Adrenal gland (tissue), 5 donors: ENCODE measurements at regions not wholly inside any gene's neighbourhood (a gene's known extent, or its start where the extent isn't known, plus 50 kb on each side); places are given as distances from the start of the nearest gene placed in this dataset.

Experiments
- CTCF ChIP-seq, 6 experiments: fragments of 450-650 bp in 4 of 6; fragments of 200-600 bp in 2 of 6; sonication (generic) in 1 of 6; IDR thresholded peaks; 1 replicate in 5 of 6; 2 replicates in 1 of 6; pipeline versions ENCODE4 v1.5.1 to v1.8.0; 2016 to 2021; ENCODE audit warnings: antibody characterized with exemption in 6 of 6, mild to moderate bottlenecking in 2 of 6, moderate library complexity in 1 of 6
- POLR2A ChIP-seq, 2 donors: fragments of 450-650 bp; IDR thresholded peaks; one replicate each; pipeline ENCODE4 v1.6.1; 2017; ENCODE audit warnings: antibody characterized with exemption in 2 of 2, mild to moderate bottlenecking in 2 of 2, moderate library complexity in 1 of 2
- donor health status: DM: no; HTN: no; CAD: no.

- no peak for TF ChIP-seq CTCF (IDR thresholded peaks at IDR 0.05)
- TF ChIP-seq POLR2A (IDR thresholded peaks at IDR 0.05): no peak
These were observed 234.0 kb downstream of the KLF13 start for GRCh38 chr15:31560643-31561042.
